ENCODE measurements at regions not wholly inside any gene's neighbourhood (a gene's known extent, or its start where the extent isn't known, plus 50 kb on each side); places are given as distances from the start of the nearest gene placed in this dataset.

- DNase-seq = no peak
Measured at GRCh38 chr3:177729956-177730681, 532.8 kb upstream of the TBL1XR1 start.

- DNase-seq = no peak
Measured at GRCh38 chr3:177730814-177731213, 533.5 kb upstream of the TBL1XR1 start.

GRCh38 chr3:177731644-177732268, 534.5 kb upstream of the TBL1XR1 start:
- no peak for DNase-seq

GRCh38 chr3:177733233-177733632, 536.0 kb upstream of the TBL1XR1 start:
- DNase-seq = no peak

GRCh38 chr3:177733936-177734335, 536.7 kb upstream of the TBL1XR1 start:
- DNase-seq = no peak

- DNase-seq = no peak
Measured at GRCh38 chr3:177735431-177735830, 538.1 kb upstream of the TBL1XR1 start.

GRCh38 chr3:177739461-177739860, 542.2 kb upstream of the TBL1XR1 start:
- no peak for DNase-seq

- DNase-seq = no peak
Measured at GRCh38 chr3:177740254-177740653, 543.0 kb upstream of the TBL1XR1 start.

- DNase-seq = no peak
Measured at GRCh38 chr3:177742273-177742672, 545.0 kb upstream of the TBL1XR1 start.

- DNase-seq = no peak
Measured at GRCh38 chr3:177743173-177743890, 546.0 kb upstream of the TBL1XR1 start.

GRCh38 chr3:177744873-177745606, 547.8 kb upstream of the TBL1XR1 start:
- DNase-seq = no peak

GRCh38 chr3:177745607-177746005, 548.3 kb upstream of the TBL1XR1 start:
- DNase-seq = no peak

- DNase-seq = no peak
Measured at GRCh38 chr3:177746337-177746933, 549.2 kb upstream of the TBL1XR1 start.

- no peak for DNase-seq
Measured at GRCh38 chr3:177749836-177750235, 552.6 kb upstream of the TBL1XR1 start.

GRCh38 chr3:177750436-177750835, 553.2 kb upstream of the TBL1XR1 start:
- no peak for DNase-seq

GRCh38 chr3:177751770-177752169, 554.5 kb upstream of the TBL1XR1 start:
- DNase-seq = no peak

- DNase-seq = no peak
Measured at GRCh38 chr3:177752831-177753230, 555.5 kb upstream of the TBL1XR1 start.

- DNase-seq = no peak
Measured at GRCh38 chr3:177753451-177754155, 556.3 kb upstream of the TBL1XR1 start.

GRCh38 chr3:177754508-177754921, 557.2 kb upstream of the TBL1XR1 start:
- DNase-seq = no peak

- no peak for DNase-seq
Measured at GRCh38 chr3:177758126-177758525, 560.8 kb upstream of the TBL1XR1 start.

GRCh38 chr3:177760803-177761202, 563.5 kb upstream of the TBL1XR1 start:
- no peak for DNase-seq

- DNase-seq = no peak
Measured at GRCh38 chr3:177764377-177764912, 567.2 kb upstream of the TBL1XR1 start.

Measured in activated CD4-positive, alpha-beta T cell treated with anti-CD3 and anti-CD28 coated beads for 4 hours (primary cell).